H1 (cell line): ENCODE measurements at regions not wholly inside any gene's neighbourhood (a gene's known extent, or its start where the extent isn't known, plus 50 kb on each side); places are given as distances from the start of the nearest gene placed in this dataset.

Experiments
- CHD2 ChIP-seq: IDR thresholded peaks from 2 replicates; pipeline ENCODE4 v1.6.1; 2012; ENCODE audit warnings: low read length, improper control_type of control experiment
- EP300 ChIP-seq, 2 experiments: IDR thresholded peaks; 1 replicate in 1 of 2; 2 replicates in 1 of 2; pipeline ENCODE4 v1.6.1; 2011 to 2012; ENCODE audit warnings: low read depth in 2 of 2, low read length in 2 of 2, mild to moderate bottlenecking in 2 of 2, borderline replicate concordance in 1 of 2, inconsistent platforms in 1 of 2, moderate library complexity in 1 of 2
- EZH2 ChIP-seq: fragments of 200-600 bp; sonication (generic); IDR thresholded peaks from 2 replicates; pipeline ENCODE4 v1.7.1; 2012; ENCODE audit warnings: low read depth, mild to moderate bottlenecking, moderate library complexity, low read length, inconsistent platforms; ENCODE audit not compliant: severe bottlenecking
- HDAC6 ChIP-seq: IDR thresholded peaks from one replicate; pipeline ENCODE4 v1.7.1; 2012; ENCODE audit warnings: low read depth, mild to moderate bottlenecking, inconsistent platforms, low read length, moderate library complexity
- PHF8 ChIP-seq: fragments of 200-600 bp; sonication (generic); conservative IDR thresholded peaks from 2 replicates; pipeline ENCODE4 v1.7.1; 2012; ENCODE audit warnings: low read depth, mild to moderate bottlenecking, inconsistent platforms, low read length, moderate library complexity
- POLR2A ChIP-seq, 2 experiments: IDR thresholded peaks; 1 replicate in 1 of 2; 2 replicates in 1 of 2; pipeline ENCODE4 v1.6.1; 2011; ENCODE audit warnings: low read depth in 2 of 2, low read length in 2 of 2, mild to moderate bottlenecking in 2 of 2; ENCODE audit errors: control extremely low read depth in 1 of 2
- RBBP5 ChIP-seq: IDR thresholded peaks from 2 replicates; pipeline ENCODE4 v1.7.1; 2012; ENCODE audit warnings: low read depth, mild to moderate bottlenecking, inconsistent platforms, low read length, moderate library complexity, borderline replicate concordance
- SIN3A ChIP-seq, 2 experiments: IDR thresholded peaks in 1 of 2; conservative IDR thresholded peaks in 1 of 2; 2 replicates each; pipeline ENCODE4 v1.6.1; 2011 to 2012; ENCODE audit warnings: low read length in 2 of 2, improper control_type of control experiment in 1 of 2, low read depth in 1 of 2, mild to moderate bottlenecking in 1 of 2
- SP2 ChIP-seq: IDR thresholded peaks from 2 replicates; pipeline ENCODE4 v1.6.1; 2012; ENCODE audit warnings: mild to moderate bottlenecking, low read length, inconsistent platforms
- TAF7 ChIP-seq: optimal IDR thresholded peaks from 2 replicates; pipeline ENCODE3; 2011; ENCODE audit warnings: low read depth, mild to moderate bottlenecking, inconsistent platforms, low read length, moderate library complexity, borderline replicate concordance
- TF ChIP-seq, protein P1 (sequence below): IDR thresholded peaks from 2 replicates; pipeline ENCODE4 v1.6.1; 2011; ENCODE audit warnings: low read length, improper control_type of control experiment
- TF ChIP-seq, protein P2 (sequence below), 3 experiments: IDR thresholded peaks; 1 replicate in 2 of 3; 2 replicates in 1 of 3; pipeline versions ENCODE4 v1.5.1 to v1.6.1; 2011; ENCODE audit warnings: low read length in 3 of 3, mild to moderate bottlenecking in 3 of 3, inconsistent platforms in 2 of 3, low read depth in 1 of 3, moderate library complexity in 1 of 3; ENCODE audit not compliant: insufficient read depth in 1 of 3; ENCODE audit errors: control extremely low read depth in 1 of 3
- TF ChIP-seq, protein P3 (sequence below): IDR thresholded peaks from 2 replicates; pipeline ENCODE4 v1.6.1; 2011; ENCODE audit warnings: low read depth, mild to moderate bottlenecking, low read length; ENCODE audit not compliant: insufficient read depth

DNA sequence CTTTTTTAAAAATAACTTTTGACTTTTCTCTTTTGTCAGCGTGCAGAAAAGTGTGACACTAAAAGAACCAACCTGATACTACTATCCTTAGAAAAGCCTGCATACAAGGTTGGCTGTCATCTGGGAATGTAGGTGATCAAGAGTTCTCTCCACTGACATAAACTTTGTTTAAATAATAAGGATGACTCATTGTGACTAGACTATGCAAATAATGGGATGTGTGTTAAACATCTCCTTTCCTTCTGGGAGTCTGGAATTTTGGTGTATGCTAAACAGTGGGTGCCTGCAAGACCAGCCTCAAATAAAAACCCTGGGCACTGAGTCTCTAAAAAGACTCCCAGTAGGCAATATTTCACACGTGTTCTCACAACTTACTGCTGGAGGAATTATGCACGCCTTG is 373.4 kb downstream of the CNTNAP4 start:
- TF ChIP-seq, protein P1, sequence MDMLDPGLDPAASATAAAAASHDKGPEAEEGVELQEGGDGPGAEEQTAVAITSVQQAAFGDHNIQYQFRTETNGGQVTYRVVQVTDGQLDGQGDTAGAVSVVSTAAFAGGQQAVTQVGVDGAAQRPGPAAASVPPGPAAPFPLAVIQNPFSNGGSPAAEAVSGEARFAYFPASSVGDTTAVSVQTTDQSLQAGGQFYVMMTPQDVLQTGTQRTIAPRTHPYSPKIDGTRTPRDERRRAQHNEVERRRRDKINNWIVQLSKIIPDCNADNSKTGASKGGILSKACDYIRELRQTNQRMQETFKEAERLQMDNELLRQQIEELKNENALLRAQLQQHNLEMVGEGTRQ = no peak
- TF ChIP-seq CHD2 = no peak
- TF ChIP-seq HDAC6 = no peak
- TF ChIP-seq, protein P2, sequence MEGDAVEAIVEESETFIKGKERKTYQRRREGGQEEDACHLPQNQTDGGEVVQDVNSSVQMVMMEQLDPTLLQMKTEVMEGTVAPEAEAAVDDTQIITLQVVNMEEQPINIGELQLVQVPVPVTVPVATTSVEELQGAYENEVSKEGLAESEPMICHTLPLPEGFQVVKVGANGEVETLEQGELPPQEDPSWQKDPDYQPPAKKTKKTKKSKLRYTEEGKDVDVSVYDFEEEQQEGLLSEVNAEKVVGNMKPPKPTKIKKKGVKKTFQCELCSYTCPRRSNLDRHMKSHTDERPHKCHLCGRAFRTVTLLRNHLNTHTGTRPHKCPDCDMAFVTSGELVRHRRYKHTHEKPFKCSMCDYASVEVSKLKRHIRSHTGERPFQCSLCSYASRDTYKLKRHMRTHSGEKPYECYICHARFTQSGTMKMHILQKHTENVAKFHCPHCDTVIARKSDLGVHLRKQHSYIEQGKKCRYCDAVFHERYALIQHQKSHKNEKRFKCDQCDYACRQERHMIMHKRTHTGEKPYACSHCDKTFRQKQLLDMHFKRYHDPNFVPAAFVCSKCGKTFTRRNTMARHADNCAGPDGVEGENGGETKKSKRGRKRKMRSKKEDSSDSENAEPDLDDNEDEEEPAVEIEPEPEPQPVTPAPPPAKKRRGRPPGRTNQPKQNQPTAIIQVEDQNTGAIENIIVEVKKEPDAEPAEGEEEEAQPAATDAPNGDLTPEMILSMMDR (IDR thresholded peaks at IDR 0.05; ENCODE audit: control extremely low read depth in 1 of 3, insufficient read depth in 1 of 3, low read depth in 1 of 3, low read length in 3 of 3) = no peak
- no peak for TF ChIP-seq SP2
- TF ChIP-seq PHF8 = no peak
- TF ChIP-seq, protein P3, sequence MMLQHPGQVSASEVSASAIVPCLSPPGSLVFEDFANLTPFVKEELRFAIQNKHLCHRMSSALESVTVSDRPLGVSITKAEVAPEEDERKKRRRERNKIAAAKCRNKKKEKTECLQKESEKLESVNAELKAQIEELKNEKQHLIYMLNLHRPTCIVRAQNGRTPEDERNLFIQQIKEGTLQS = no peak
- TF ChIP-seq EZH2 = no peak
- TF ChIP-seq SIN3A (conservative IDR thresholded peaks at IDR 0.05 in 1 of 2, IDR thresholded peaks at IDR 0.05 in 1 of 2; ENCODE audit: low read depth in 1 of 2, low read length in 2 of 2) = no peak
- no peak for TF ChIP-seq RBBP5
- no peak for TF ChIP-seq POLR2A (IDR thresholded peaks at IDR 0.05; ENCODE audit: control extremely low read depth in 1 of 2, low read depth in 2 of 2, low read length in 2 of 2)
- TF ChIP-seq TAF7 = no peak
- TF ChIP-seq EP300 (IDR thresholded peaks at IDR 0.05; ENCODE audit: borderline replicate concordance in 1 of 2, low read depth in 2 of 2, low read length in 2 of 2) = no peak
